HEK293 (cell line): ENCODE measurements at regions not wholly inside any gene's neighbourhood (a gene's known extent, or its start where the extent isn't known, plus 50 kb on each side); places are given as distances from the start of the nearest gene placed in this dataset.

Experiments used
- CTCF ChIA-PET: fragments of 350-600 bp; formaldehyde crosslinking; extraction: SDS; loops from one replicate; lab custom pipeline; 2021; ENCODE audit warnings: antibody characterized with exemption; lab: Yijun Ruan, JAX
- POLR2A ChIA-PET: fragments of 300-600 bp; formaldehyde crosslinking; extraction: SDS; loops from one replicate; lab custom pipeline; 2020; ENCODE audit warnings: antibody characterized with exemption, inconsistent platforms; lab: Yijun Ruan, JAX
- H3K27ac ChIP-seq: fragments of 200-500 bp; sonication (Bioruptor generic); 2 replicates; pipeline ENCODE4 v1.5.1; 2014; ENCODE audit warnings: low read depth, low read length, control low read depth, inconsistent platforms; ENCODE audit errors: extremely low read depth
- H3K36me3 ChIP-seq, 2 experiments: fragments of 200-500 bp in 1 of 2; sonication (Bioruptor generic) in 1 of 2; 1 replicate in 1 of 2; 2 replicates in 1 of 2; pipeline ENCODE4 v1.5.1; 2014 to 2017; ENCODE audit warnings: inconsistent platforms in 2 of 2, low read length in 2 of 2; ENCODE audit not compliant: control insufficient read depth in 2 of 2, insufficient read depth in 1 of 2
- H3K4me1 ChIP-seq: fragments of 200-500 bp; sonication (Bioruptor generic); 2 replicates; pipeline ENCODE4 v1.5.1; 2014; ENCODE audit warnings: mild to moderate bottlenecking, low read length, inconsistent platforms; ENCODE audit not compliant: control insufficient read depth, insufficient read depth
- H3K4me3 ChIP-seq: 2 replicates; pipeline ENCODE4 v1.5.1; 2011; ENCODE audit warnings: low read depth, mild to moderate bottlenecking, control low read depth, low read length, moderate library complexity
- H3K9me3 ChIP-seq: fragments of 200-500 bp; sonication (Bioruptor generic); 2 replicates; pipeline ENCODE4 v1.5.1; 2014; ENCODE audit warnings: low read depth, low read length, inconsistent platforms; ENCODE audit not compliant: control insufficient read depth, insufficient read depth
- GLI2 ChIP-seq: fragments of 450-650 bp; formaldehyde crosslinking; IDR thresholded peaks from 2 replicates; pipeline ENCODE4; 2017; ENCODE audit warnings: missing biosample characterization, missing genetic modification characterization, low read depth, borderline replicate concordance
- HOXC10 ChIP-seq: sonication (generic); formaldehyde crosslinking; IDR thresholded peaks from 2 replicates; pipeline ENCODE4 v1.8.1; 2023; ENCODE audit warnings: mild to moderate bottlenecking, missing genetic modification reagents
- INSM2 ChIP-seq: fragments of 450-650 bp; formaldehyde crosslinking; IDR thresholded peaks from 2 replicates; pipeline ENCODE4 v1.5.1; 2016; ENCODE audit warnings: missing biosample characterization, missing genetic modification characterization
- PRDM2 ChIP-seq: fragments of 450-650 bp; formaldehyde crosslinking; IDR thresholded peaks from 2 replicates; pipeline ENCODE4 v1.5.1; 2016; ENCODE audit warnings: missing biosample characterization, missing genetic modification characterization, borderline replicate concordance
- SP2 ChIP-seq: fragments of 450-650 bp; formaldehyde crosslinking; IDR thresholded peaks from 2 replicates; pipeline ENCODE4 v1.5.1; 2016; ENCODE audit warnings: missing biosample characterization, missing genetic modification characterization
- ZBTB20 ChIP-seq: fragments of 450-650 bp; formaldehyde crosslinking; IDR thresholded peaks from 2 replicates; pipeline ENCODE4 v1.5.1; 2016; ENCODE audit warnings: missing biosample characterization, missing genetic modification characterization
- ZBTB21 ChIP-seq: fragments of 450-650 bp; formaldehyde crosslinking; IDR thresholded peaks from 2 replicates; pipeline ENCODE4 v1.5.1; 2017; ENCODE audit warnings: missing biosample characterization, missing genetic modification characterization
- ZFP3 ChIP-seq: fragments of 450-650 bp; formaldehyde crosslinking; IDR thresholded peaks from 2 replicates; pipeline ENCODE4 v1.5.1; 2016; ENCODE audit warnings: low read depth, missing biosample characterization, missing genetic modification characterization
- ZNF175 ChIP-seq: fragments of 450-650 bp; formaldehyde crosslinking; IDR thresholded peaks from 2 replicates; pipeline ENCODE4 v1.5.1; 2016; ENCODE audit warnings: missing biosample characterization, missing genetic modification characterization
- ZNF280C ChIP-seq: fragments of 450-650 bp; formaldehyde crosslinking; IDR thresholded peaks from 2 replicates; pipeline ENCODE4 v1.5.1; 2016; ENCODE audit warnings: missing biosample characterization, missing genetic modification characterization
- ZNF324 ChIP-seq: fragments of 450-650 bp; formaldehyde crosslinking; IDR thresholded peaks from 2 replicates; pipeline ENCODE4 v1.5.1; 2016; ENCODE audit warnings: missing biosample characterization, missing genetic modification characterization
- ZNF398 ChIP-seq: fragments of 450-650 bp; formaldehyde crosslinking; IDR thresholded peaks from 2 replicates; pipeline ENCODE4 v1.5.1; 2017; ENCODE audit warnings: missing biosample characterization, missing genetic modification characterization
- ZNF513 ChIP-seq: fragments of 450-650 bp; IDR thresholded peaks from 2 replicates; pipeline ENCODE4 v1.5.1; 2018; ENCODE audit warnings: missing biosample characterization, missing genetic modification characterization
- ZNF549 ChIP-seq: fragments of 450-650 bp; IDR thresholded peaks from 2 replicates; pipeline ENCODE4 v1.5.1; 2018; ENCODE audit warnings: missing biosample characterization, missing genetic modification characterization, mild to moderate bottlenecking, inconsistent platforms, moderate library complexity
- ZNF645 ChIP-seq: fragments of 450-650 bp; formaldehyde crosslinking; IDR thresholded peaks from 2 replicates; pipeline ENCODE4; 2016; ENCODE audit warnings: missing biosample characterization, missing genetic modification characterization
- ZNF747 ChIP-seq: fragments of 450-650 bp; formaldehyde crosslinking; IDR thresholded peaks from 2 replicates; pipeline ENCODE4 v1.5.1; 2016; ENCODE audit warnings: missing biosample characterization, missing genetic modification characterization

GRCh38 chr6:144339859-144340452, 54.8 kb downstream of the UTRN start:
- POLR2A ChIA-PET = interaction anchor here (1.0 kb wide), 1 partner anchor 54 kb away, joined by 3 read pairs; no protein-coding TSS in a partner anchor
- no peak overlapping the region for H3K27ac ChIP-seq
- CTCF ChIA-PET = interaction anchor here (0.7 to 1.4 kb wide), 2 partner anchors 141 to 189 kb away, joined by 3 to 4 read pairs; no protein-coding TSS in a partner anchor

More at GRCh38 chr6:144339859-144340452, 54.8 kb downstream of the UTRN start:
- no peaks in the 10 kb centered on the region for H3K9me3 ChIP-seq
- H3K36me3 ChIP-seq = no peaks in the 10 kb centered on the region
- H3K4me3 ChIP-seq = no peak overlapping the region
- no peak for TF ChIP-seq ZNF747
- no peak for TF ChIP-seq PRDM2 (tag by site-specific recombination)
- TF ChIP-seq ZFP3 (tag by site-specific recombination) = no peak
- TF ChIP-seq ZNF513 = no peak
- TF ChIP-seq SP2 (tag by site-specific recombination) = no peak
- no peak for TF ChIP-seq ZNF645 (tag by site-specific recombination)
- no peak for TF ChIP-seq ZNF549 (tag by site-specific recombination)
- TF ChIP-seq GLI2 (tag by site-specific recombination) = no peak
- TF ChIP-seq ZNF324 = no peak
- TF ChIP-seq ZBTB21 (tag by site-specific recombination) = no peak
- TF ChIP-seq INSM2 (tag by site-specific recombination) = no peak
- TF ChIP-seq ZBTB20 (tag by site-specific recombination) = no peak
- no peak for TF ChIP-seq ZNF175 (tag by site-specific recombination)
- TF ChIP-seq ZNF398 (tag by site-specific recombination) = no peak
- TF ChIP-seq HOXC10 = no peak
- TF ChIP-seq ZNF280C (tag by site-specific recombination) = no peak
- H3K4me1 ChIP-seq = 0 out of 2 replicates have a peak, but pooled peaks cover 5% of the 10 kb centered on the region
